Heart left ventricle (tissue), 16 donors: ENCODE measurements at regions not wholly inside any gene's neighbourhood (a gene's known extent, or its start where the extent isn't known, plus 50 kb on each side); places are given as distances from the start of the nearest gene placed in this dataset.

ENCODE experiments used
- ATAC-seq, 4 donors: fragments of 200-7000 bp; cut with Tn5 transposase; one replicate each; pipeline ENCODE4 v1.9.1; 2020 to 2022; ENCODE audit warnings: moderate library complexity in 4 of 4, mild to moderate bottlenecking in 3 of 4, moderate number of reproducible peaks in 1 of 4
- DNase-seq, 5 donors: peaks; one replicate each; pipeline ENCODE4 v3.0.0-alpha.2; 2020
- H3K27ac ChIP-seq, 12 donors: fragments of 200-600 bp; sonication (generic) in 4 of 12; one replicate each; pipeline versions ENCODE4 v1.5.0 to v1.8.0; 2016 to 2022; ENCODE audit warnings: mild to moderate bottlenecking in 2 of 12
- H3K27me3 ChIP-seq, 9 donors: fragments of 200-600 bp; sonication (generic) in 2 of 9; one replicate each; pipeline versions ENCODE4 v1.5.1 to v1.8.0; 2016 to 2022; ENCODE audit warnings: mild to moderate bottlenecking in 3 of 9
- H3K36me3 ChIP-seq, 9 donors: fragments of 200-600 bp; sonication (generic) in 2 of 9; one replicate each; pipeline versions ENCODE4 v1.5.0 to v1.8.0; 2018 to 2022; ENCODE audit warnings: mild to moderate bottlenecking in 2 of 9
- H3K4me1 ChIP-seq, 12 donors: fragments of 200-600 bp; sonication (generic) in 4 of 12; one replicate each; pipeline versions ENCODE4 v1.5.0 to v1.8.0; 2016 to 2022; ENCODE audit warnings: mild to moderate bottlenecking in 3 of 12
- H3K4me3 ChIP-seq, 12 donors: fragments of 200-600 bp; sonication (generic) in 4 of 12; one replicate each; pipeline versions ENCODE4 v1.5.0 to v1.8.0; 2017 to 2022; ENCODE audit warnings: mild to moderate bottlenecking in 9 of 12, moderate library complexity in 4 of 12
- H3K9me3 ChIP-seq, 12 donors: fragments of 200-600 bp; sonication (generic) in 4 of 12; one replicate each; pipeline versions ENCODE4 v1.5.0 to v1.8.0; 2016 to 2022; ENCODE audit warnings: mild to moderate bottlenecking in 1 of 12
- CTCF ChIP-seq, 12 donors: fragments of 200-600 bp; sonication (generic) in 4 of 12; IDR thresholded peaks; one replicate each; pipeline versions ENCODE4 v1.5.0 to v1.8.0; 2018 to 2022; ENCODE audit warnings: antibody characterized with exemption in 12 of 12, mild to moderate bottlenecking in 5 of 12
- POLR2A ChIP-seq, 2 donors: fragments of 450-650 bp; IDR thresholded peaks; one replicate each; pipeline ENCODE4 v1.6.1; 2017; ENCODE audit warnings: antibody characterized with exemption in 2 of 2, mild to moderate bottlenecking in 2 of 2, moderate library complexity in 2 of 2
- WGBS, 4 donors: extraction: QIAGEN DNeasy Blood & Tissue Kit in 2 of 4; methylation state at CpG; one replicate each; pipeline versions ENCODE4 v1.1.5 to v1.1.7; 2013 to 2018; 5-methylcytosine and 5-hydroxymethylcytosine counted together
- intact Hi-C, 10 donors: fragments of 100-400 bp; cut with DNase I; formaldehyde crosslinking; loops; one replicate each; pipeline versions ENCODE4 v1.11.1 to v1.14.2; 2022
- donor health status: ischemic (EF 13 %, LVEDD 7.1; RV severe dilation, severe dysfunction).
- donor health status: healthy with polysubstance abuse.
- donor health status: DM: no; HTN: yes; CAD: no.
- donor health status: DM: no; HTN: no; CAD: no.
- donor health status: ischemic (EF 25% LVEDD 6.9; RV normal size, moderate dysfunction).
- donor health status: ischemic (EF 25% LVEDD 5.7; RV mildly dilated, moderate dysfunction).
- donor health status: healthy.
- donor health status: DM: yes; HTN: yes; CAD: no.
- donor health status: ischemic (EF 35%, LVEDD 5.7; RV mildly dilated, moderate dysfunction).
- donor health status: nonischemic (EF 11% LVEDD 7.7; RV severe dilation, severe dysfunction).
- donor health status: DM: yes; HTN: yes; CAD: no.
- donor health status: PGD.
- donor health status: ischemic (EF 29% LVEDD 5.4; RV normal size, mild dysfunction).
- donor health status: nonischemic (EF 23%, LVEDD 6.1; RV moderate dilation, normal function).

- no peak for DNase-seq
- no peak overlapping the region for H3K27ac ChIP-seq
- no peaks in the 10 kb centered on the region for H3K4me1 ChIP-seq
- intact Hi-C loops = no loop called here
- ATAC-seq = no peak
- TF ChIP-seq POLR2A (IDR thresholded peaks at IDR 0.05) (no peak), CTCF (IDR thresholded peaks at IDR 0.05) (no peak)
- no peaks in the 10 kb centered on the region for H3K36me3 ChIP-seq
- H3K9me3 ChIP-seq = no peaks in the 10 kb centered on the region
- WGBS, 4 donors = 60 to 70% (median 65%) methylated on average over 4 of the region's 4 CpGs
- peaks cover 0 to 20% (median 0%) of the 10 kb centered on the region in 9 donors for H3K27me3 ChIP-seq
- no peak overlapping the region for H3K4me3 ChIP-seq
These were observed 431.9 kb upstream of the CDH4 start for GRCh38 chr20:60820149-60820548.

- Histone ChIP-seq H3K4me3 (no peak overlapping the region), H3K4me1 (no peaks in the 10 kb centered on the region), H3K9me3 (no peaks in the 10 kb centered on the region), H3K27me3 (peaks cover 0 to 20% (median 0%) of the 10 kb centered on the region in 9 donors), H3K27ac (no peak overlapping the region), H3K36me3 (no peaks in the 10 kb centered on the region)
- DNase-seq (no peak), ATAC-seq (no peak)
- TF ChIP-seq POLR2A (IDR thresholded peaks at IDR 0.05) (no peak), CTCF (IDR thresholded peaks at IDR 0.05) (no peak)
- WGBS, 4 donors = 62 to 77% (median 71%) methylated on average over 3 to 5 of the region's 5 CpGs
- intact Hi-C loops = no loop called here
These were observed 431.1 kb upstream of the CDH4 start for GRCh38 chr20:60820918-60821317.

GRCh38 chr20:60822699-60823607 is 429.1 kb upstream of the CDH4 start:
- H3K4me1 ChIP-seq = no peaks in the 10 kb centered on the region
- ATAC-seq = no peak
- TF ChIP-seq POLR2A (IDR thresholded peaks at IDR 0.05) = no peak
- no peak for TF ChIP-seq CTCF (IDR thresholded peaks at IDR 0.05)
- H3K36me3 ChIP-seq = no peaks in the 10 kb centered on the region
- intact Hi-C loops = no loop called here
- WGBS, 4 donors = 49 to 63% (median 55%) methylated on average over 10 of the region's 10 CpGs
- no peak overlapping the region for H3K4me3 ChIP-seq
- no peak overlapping the region for H3K27ac ChIP-seq
- no peak for DNase-seq
- H3K27me3 ChIP-seq = peaks cover 0 to 20% (median 0%) of the 10 kb centered on the region in 9 donors
- H3K9me3 ChIP-seq = peaks cover 0 to 11% (median 1%) of the 10 kb centered on the region in 12 donors

GRCh38 chr20:60835876-60836275 is 416.2 kb upstream of the CDH4 start:
- Histone ChIP-seq H3K4me1 (no peaks in the 10 kb centered on the region), H3K36me3 (no peaks in the 10 kb centered on the region), H3K27me3 (peaks cover 0 to 12% (median 0%) of the 10 kb centered on the region in 9 donors), H3K27ac (no peak overlapping the region), H3K4me3 (no peak overlapping the region), H3K9me3 (peaks cover 0 to 12% (median 0%) of the 10 kb centered on the region in 12 donors)
- DNase-seq = no peak
- TF ChIP-seq POLR2A (IDR thresholded peaks at IDR 0.05) = no peak
- no peak for TF ChIP-seq CTCF (IDR thresholded peaks at IDR 0.05)
- intact Hi-C loops = no loop called here
- 52 to 76% (median 65%) methylated on average over 2 of the region's 2 CpGs for whole genome bisulfite sequencing, 4 donors
- no peak for ATAC-seq
